GM18499 (cell line): ENCODE measurements at regions not wholly inside any gene's neighbourhood (a gene's known extent, or its start where the extent isn't known, plus 50 kb on each side); places are given as distances from the start of the nearest gene placed in this dataset.
"Not testable (repeated sequence)": the region's sequence is repeated elsewhere in the genome, so short reads cannot be mapped to it uniquely, and the experiment has no call there.

Experiments used
- ATAC-seq: cut with Tn5 transposase; IDR thresholded peaks from one replicate; pipeline ENCODE4 v1.9.1; 2021; ENCODE audit warnings: moderate number of reproducible peaks; ENCODE audit not compliant: insufficient read depth, unreplicated experiment

DNA sequence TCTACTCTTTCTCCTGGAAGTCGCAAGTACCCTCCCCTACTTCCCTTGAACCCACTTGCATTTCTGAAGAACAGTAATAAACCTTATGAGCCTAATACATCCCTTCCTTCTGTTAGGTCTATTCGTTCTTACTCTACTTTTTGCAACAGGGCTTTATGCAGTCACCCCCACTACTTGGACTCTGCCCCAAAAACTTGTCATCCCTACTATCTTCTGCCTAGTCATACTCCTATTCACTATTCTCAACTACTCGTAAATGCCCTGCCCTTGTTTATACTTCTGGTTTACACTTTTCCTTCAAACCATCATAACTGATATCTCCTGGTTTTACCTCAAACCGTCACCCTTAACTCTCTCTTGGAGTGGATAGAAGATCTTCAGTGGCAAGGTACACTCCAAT, 55.2 kb upstream of the SLIT2 start:
- no peak for ATAC-seq

DNA sequence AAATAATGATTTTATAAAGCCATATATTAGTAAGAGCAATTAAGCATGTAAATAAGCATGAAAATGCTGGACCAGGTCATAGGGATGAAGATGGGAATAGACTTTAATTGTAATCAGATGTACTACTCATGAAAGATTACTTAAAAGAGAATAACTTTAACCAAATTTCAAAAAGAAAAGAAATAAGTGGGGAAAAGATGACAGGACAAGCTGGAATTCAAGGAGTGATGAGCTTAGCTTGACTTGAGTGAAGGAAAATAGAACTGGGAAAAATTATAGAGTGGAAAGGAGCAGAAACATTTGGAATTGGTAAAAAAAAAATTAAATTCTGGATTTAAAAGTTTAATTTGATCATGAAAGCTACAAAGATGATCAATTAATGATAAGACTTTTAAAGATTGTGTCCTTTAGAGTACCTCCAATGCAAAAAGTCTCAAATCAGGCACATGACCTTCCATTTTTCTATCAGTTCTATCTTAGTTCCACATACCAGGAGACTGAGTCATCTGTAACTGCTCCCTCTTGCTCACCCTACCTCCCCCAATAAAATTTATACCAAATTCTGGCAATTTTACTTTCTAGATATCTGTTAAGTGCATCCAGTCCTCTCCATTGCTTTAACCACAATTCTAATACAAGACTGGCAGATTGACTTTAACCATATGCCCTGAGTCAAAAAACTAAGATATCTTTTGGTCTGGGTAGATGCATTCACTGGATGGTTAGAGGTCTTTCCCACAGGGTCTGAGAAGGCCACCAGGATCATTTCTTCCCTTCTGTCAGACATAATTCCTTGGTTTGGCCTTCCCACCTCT, 56.4 kb upstream of the SLIT2 start:
- ATAC-seq = no peak

DNA sequence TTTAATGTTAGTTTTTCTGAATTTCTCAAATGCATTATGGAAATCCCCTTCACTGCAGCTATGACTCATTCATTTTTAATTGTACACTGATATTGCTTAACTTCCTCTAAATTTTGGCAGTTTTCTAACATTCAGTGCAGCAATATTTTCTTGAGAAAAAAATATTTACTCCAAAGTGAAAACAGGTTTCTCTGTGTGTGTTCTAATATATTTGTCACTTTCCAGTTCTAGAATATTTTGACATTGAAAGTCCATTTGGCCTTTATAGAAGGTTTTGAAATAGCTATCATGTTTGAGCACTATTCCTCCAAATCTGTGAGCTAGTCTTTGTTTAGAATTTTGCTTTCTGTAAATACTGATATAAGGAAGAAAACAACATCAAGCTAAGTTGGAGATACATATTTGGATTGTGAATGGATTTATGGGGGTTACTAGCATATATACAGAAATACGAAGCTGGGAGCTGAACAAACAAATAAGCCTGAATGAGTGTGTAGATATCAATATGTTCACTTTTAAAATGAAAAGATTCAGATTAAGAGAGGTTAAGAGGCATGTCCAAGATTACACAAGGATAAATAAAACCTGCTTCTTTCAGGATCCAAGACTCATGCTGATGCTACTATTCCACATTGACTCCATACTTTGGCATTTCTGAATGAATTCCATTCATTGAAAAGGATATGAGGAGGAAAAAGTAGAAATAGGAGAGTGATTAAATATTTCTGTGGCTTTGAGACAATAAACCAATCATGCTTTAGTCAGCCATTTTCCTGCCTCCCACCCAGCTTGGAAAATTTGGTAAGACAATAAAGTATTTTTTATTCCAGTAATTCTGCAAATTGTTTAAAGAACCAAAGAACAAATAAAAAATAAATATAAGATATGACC, 57.3 kb upstream of the SLIT2 start:
- ATAC-seq = no peak

DNA sequence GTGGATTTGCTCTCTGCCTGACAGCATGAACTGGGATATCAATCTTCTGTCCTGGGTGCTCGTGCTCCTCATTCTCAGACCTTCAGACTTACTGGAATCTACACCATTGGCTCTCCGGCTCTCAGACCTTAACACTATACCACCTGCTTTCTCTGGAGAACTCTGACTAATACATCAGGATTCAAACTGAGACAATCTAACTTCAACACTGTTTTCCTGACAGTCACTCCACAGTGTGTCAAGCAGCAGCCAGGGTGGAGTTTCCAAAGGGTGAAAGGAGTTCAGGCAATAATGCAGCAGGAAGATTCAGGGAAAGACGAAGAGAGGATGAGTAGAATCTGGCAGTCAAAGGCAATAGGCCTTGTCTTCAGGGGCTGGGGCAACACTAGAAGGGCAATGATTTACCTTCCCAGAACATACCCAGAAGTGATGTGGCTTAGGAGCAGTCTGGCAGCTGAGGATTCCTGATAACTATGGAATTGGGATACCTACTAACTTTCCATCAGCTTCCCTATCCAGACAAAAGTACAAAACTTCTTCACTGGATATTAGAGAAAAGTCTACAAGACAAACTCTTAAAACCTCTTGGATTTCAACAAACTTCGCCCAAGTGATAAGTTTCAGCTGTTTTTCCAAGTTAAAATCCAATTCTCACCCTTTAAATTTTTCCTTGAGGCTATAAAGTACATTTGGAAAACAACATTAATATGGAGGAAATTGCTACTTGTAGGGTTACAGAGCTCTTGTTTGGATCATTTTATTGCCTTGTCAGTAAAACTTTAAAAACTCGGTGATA, 58.4 kb upstream of the SLIT2 start:
- ATAC-seq = no peak

DNA sequence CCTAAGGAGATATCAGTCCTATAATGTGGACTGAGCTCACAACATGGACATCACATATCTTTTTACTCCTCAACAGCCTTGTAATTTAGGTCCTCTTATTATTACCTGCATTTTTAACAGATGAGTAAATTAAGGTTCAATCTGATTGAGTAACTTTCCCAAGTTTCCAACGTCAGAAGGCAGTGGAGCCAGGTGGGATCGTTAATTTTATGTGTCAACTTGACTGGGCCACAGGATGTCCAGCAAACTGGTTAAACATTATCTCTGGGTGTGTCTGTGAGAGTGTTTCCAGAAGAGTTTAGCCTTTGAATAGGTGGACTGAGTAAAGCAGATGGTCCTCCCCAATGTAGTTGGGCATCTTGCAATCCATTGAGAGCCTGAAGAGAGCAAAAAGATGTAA, 59.0 kb upstream of the SLIT2 start:
- no peak for ATAC-seq

DNA sequence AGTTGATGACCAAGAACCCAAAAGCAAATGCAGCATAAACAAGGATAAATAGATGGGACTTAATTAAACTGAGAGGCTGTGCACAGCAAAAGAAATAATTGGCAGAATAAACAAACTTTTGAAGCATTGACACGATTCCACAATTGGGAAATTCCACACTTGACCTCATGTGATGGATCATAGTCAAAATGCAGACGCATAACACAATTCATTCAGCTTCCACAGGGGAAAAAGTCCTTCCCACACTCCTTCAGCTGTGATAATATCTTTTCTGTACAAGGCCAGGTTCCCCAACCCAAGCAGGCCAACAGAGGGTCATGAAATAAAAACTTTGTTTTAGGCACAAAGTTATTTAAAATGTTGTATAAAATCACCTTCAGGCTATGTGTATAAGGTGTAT, 66.6 kb upstream of the SLIT2 start:
- ATAC-seq = no peak

DNA sequence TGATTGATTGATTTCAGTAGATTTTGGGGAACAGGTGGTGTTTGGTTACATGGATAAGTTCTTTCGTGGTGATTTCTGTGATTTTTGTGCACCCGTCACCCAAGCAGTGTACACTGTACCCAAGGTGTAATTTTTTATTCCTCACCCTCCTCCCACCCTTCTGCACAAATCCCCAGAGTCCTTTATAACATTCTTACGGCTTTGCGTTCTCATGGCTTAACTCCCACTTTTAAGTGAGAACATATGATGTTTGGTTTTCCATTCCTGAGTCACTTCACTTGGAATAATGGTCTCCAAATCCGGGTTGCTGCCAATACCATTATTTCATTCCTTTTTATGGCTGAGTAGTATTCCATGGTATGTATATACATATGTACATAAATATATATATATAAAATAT, 68.6 kb upstream of the SLIT2 start:
- ATAC-seq = not testable (repeated sequence)

DNA sequence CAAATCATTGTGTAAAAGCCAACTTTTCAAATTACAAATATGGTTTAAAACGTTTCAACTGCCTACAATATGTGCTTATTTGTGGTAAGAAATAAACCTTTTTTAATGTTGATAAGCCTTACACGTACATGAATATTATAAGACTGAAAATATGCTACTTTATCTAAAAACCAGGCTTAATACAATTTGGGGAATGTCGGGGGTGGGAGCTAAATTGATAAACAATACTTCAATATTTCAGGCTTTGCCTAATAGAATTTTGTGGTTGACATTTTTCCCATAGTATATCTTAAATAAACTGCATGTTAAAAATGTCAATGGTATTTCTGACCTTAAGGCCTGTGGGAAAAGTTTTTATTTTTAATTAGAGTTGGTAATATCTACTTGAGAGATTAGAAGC, 69.8 kb upstream of the SLIT2 start:
- no peak for ATAC-seq

DNA sequence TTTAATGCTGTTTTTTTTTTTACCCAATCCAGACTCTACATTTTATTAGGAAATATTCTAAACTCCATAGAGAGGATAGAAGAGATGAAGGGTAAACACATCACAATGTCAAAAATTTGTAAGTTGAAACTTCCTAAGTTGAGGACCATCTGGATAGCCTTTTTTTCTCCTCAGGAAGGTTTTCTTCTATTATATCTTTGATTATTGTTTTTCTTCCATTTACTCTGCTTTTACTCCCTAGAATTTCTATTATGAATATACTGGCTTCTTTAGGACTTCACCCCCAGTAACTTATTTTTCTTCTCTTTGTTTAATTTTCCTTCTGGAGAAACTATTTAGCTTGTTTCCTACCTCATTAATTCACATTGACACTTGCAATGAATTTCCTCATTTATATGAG, 71.2 kb upstream of the SLIT2 start:
- ATAC-seq = no peak

DNA sequence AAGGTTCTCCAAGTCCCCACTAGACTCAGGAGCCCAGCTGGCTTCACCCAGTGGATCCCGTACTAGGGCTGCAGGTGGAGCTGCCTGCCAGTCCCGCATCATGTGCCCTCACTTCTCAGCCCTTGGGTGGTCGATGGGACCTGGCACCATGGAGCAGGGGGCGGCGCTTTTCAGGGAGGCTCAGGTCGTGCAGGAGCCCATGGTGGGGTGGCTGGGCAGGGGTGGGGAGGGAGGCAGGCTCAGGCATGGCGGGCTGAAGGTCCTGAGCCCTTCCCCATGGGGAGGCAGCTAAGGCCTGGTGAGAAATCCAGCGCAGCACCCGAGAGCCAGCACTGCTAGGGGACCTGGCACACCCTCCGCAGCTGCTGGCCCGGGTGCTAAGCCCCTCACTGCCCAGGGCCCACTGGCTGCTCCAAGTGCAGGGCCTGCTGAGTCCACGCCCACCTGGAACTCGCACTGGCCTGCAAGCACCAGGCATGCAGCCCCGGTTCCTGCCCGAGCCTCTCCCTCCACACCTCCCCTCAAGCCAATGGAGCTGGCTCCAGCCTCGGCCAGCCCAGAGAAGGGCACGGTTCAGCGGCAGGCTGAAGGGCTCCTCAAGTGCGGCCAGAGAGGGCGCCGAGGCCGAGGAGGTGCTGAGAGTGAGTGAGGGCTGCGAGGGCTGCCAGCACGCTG, 72.7 kb upstream of the SLIT2 start:
- ATAC-seq = no peak

DNA sequence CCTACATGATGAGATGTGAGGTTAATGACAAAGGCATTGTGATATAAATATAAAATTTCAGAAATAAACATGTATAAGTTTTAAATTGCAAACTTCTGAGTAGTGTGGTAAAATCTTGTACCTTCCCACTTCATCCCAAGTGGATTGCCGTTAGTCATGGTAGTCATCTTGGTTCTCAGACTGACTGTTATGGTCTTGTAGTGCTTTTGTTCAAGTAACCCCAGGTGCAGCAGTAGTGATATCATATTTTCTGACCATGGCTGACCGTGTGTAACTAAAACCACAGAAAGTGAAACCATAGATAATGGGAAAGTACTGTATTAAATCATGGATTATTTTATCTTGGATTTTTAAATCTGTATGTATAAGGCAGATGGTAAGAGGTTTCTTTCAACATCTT, 74.8 kb upstream of the SLIT2 start:
- no peak for ATAC-seq

DNA sequence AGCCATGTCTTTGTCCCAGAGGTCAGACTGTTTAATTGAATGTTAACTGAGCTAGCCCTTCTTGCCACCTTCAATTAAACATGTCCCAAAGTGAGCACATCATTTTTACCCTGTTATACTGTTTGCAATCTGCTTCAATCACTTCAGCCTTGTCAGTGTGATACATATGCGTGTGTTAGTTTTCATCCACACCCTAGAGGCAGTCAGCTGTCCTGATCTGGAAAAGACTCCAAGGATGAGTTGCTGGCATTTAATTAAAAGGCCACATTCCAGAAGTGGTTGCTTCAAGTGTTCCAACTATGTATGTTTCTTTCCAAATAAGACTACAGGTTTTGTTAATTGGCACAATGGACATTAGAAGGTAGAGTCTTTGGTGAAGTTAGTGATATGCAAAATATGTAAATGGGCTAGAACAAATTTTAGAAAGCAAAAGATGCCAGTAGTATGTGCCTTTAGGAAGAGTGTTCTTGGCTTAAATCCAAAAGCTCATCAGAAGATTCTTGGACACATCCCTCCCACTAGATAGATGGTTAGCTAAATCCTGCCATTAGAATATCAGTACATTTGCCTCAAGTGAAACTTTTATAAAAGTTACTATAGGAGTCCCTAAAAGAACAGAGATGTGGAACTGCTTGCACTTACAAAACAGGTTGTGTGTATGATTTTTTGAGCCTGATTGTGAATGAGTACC, 79.5 kb upstream of the SLIT2 start:
- ATAC-seq = no peak

DNA sequence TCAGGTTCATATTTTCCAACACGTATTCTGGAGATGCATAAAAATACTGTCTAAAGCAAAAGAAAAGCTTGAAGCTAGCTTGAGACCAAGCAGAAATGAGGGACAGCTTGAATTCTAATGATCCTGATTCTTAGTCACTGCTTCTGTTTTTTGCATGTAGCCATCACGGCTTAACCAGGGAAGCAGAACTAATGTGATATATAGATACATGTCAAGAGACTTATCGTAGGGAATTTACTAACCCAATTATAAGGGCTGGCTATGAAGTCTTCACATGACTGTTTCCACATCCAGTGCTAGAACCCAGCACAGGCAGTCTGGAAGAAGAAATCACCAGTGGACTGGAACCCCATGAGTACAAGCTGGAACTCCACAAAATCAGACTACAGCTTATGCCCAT, 85.2 kb upstream of the SLIT2 start:
- no peak for ATAC-seq

DNA sequence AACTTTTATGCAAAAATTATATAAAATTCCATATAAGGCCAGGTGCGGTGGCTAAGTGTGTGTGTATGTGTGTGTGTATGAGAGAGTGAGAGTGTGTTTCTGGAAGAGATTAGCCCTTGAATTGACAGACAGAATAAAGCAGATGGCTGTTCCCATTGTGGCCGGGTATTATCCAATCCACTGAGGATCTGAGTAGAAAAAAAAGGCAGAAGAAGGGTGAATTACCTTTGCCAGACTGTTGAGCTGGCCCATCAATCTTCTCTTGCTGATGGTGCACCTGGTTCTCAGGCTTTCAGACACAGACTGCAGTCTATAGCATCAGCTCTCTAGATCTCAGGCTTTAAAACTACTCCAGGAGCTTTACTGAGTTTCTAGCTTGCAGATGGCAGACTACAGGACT, 92.2 kb upstream of the SLIT2 start:
- ATAC-seq = no peak

DNA sequence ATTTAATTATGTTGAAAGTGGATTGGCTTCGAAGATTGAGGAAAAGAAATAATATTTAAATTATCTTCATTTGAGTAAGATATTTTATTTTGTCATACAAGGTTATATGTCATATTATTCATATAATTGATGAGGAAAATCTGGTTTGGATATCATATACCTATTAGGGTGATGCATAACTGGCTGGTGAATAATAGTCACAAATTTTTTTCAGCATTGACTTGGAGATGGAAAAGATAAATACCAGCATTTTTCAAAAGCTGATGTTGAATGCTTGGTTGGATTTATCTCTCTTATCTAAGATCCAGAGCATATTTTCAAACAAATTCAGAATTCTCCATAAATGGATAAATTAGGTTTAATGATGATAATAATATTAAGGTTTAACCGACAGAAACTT, 93.5 kb upstream of the SLIT2 start:
- ATAC-seq = no peak

DNA sequence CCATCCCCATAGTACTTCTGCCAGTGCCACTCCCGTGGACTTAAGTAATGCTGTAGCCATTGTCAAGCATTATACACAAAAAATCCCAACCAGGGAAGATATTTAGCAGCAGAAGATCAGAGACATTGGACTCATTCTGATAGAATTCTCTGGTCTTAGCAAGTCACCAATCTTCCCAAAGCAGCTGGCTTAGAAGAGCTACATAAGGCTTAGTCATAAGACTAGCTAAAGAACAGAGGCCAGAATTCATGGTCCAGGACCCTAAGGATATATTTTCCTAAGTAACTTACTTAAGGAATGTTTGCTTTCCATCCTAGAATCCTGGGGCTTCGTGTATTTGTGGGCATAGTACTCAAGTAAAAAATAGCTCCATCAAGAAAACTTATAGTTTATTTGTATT, 100.3 kb upstream of the SLIT2 start:
- ATAC-seq = no peak

DNA sequence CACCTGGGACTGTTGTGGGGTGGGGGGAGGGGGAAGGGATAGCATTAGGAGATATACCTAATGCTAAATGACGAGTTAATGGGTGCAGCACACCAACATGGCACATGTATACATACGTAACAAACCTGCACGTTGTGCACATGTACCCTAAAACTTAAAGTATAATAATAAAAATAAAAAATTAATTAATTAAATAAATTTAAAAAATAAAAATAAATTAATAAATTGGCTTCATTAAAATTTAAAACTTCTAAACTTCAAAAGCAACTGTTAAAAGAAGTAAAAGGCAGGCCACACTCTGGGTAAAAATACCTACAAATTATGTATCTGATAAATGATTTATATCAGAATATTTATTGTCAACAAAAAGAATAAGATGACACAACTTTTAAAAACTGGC, 102.6 kb upstream of the SLIT2 start:
- not testable (repeated sequence) for ATAC-seq

DNA sequence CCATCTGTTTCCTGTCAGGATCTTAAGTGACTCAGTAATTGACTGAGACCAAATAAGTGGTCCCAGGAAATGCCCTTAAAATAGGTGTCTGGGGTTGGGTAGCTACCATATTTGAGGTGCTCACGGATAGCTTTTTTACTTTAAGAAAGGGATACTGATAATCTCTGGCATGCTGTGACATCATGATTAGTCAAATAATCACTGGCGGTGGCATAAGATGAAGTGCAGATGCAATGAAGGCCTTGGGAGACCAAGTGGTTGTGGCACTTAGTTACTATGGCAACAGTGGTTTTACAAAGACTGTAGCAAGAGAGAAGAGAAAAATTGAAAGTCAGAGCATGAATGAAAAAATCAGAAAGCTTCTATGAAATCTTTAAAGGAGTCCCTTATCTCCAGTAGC, 114.5 kb upstream of the SLIT2 start:
- no peak for ATAC-seq

DNA sequence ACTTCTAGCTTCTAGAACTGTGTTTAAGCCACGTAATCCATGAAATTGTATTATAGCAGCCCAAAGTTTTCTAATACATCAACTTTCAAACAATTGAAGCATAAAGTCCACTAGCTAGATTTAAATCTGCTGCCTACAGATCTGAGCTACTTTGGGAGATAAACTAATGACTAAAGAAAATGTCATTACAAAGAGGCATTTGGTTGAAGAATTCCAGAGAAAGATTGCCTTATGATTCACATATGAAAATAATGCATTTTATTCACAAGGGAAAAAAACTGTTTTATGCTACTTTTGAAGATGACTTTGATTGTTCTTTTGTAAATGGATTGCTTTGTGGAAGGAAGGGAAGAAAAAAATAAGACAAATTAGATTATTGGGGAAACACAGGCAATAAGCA, 124.1 kb upstream of the SLIT2 start:
- no peak for ATAC-seq

DNA sequence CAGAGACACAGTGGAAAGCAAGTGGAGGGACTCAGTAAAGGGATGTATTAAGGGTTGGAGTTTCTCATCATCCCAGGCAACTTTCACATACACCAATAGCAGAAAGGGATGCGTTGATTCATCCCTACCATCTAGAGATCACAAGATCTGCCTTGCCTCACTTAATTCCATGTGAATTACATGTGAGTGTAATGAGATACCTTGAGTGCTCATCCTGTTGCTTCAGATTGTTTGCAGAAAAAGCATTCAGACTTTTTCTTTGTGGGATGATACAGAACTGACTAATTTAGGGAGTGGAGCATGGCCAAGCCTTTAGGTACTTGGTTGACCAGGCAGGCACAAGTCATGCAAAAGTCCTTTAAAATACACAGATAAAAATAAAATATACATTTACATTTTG, 124.8 kb upstream of the SLIT2 start:
- ATAC-seq = no peak
